ENCODE measurements at regions not wholly inside any gene's neighbourhood (a gene's known extent, or its start where the extent isn't known, plus 50 kb on each side); places are given as distances from the start of the nearest gene placed in this dataset.
"Not testable (repeated sequence)": the region's sequence is repeated elsewhere in the genome, so short reads cannot be mapped to it uniquely, and the experiment has no call there.

GRCh38 chr5:153237671-153238332, 252.7 kb upstream of the GRIA1 start:
- DNase-seq (ENCODE audit: low read depth in 2 of 2): no peak

GRCh38 chr5:153257381-153257780, 233.1 kb upstream of the GRIA1 start:
- DNase-seq (ENCODE audit: low read depth in 2 of 2): no peak

GRCh38 chr5:153258469-153258868, 232.0 kb upstream of the GRIA1 start:
- DNase-seq (ENCODE audit: low read depth in 2 of 2): no peak

GRCh38 chr5:153267506-153267905, 223.0 kb upstream of the GRIA1 start:
- no peak for DNase-seq (ENCODE audit: low read depth in 2 of 2)

GRCh38 chr5:153275695-153276094, 214.8 kb upstream of the GRIA1 start:
- no peak for DNase-seq (ENCODE audit: low read depth in 2 of 2)

- DNase-seq (ENCODE audit: low read depth in 2 of 2): no peak
Observed at GRCh38 chr5:153276151-153276550, 214.3 kb upstream of the GRIA1 start.

GRCh38 chr5:153296251-153296844, 194.1 kb upstream of the GRIA1 start:
- DNase-seq (ENCODE audit: low read depth in 2 of 2): not testable (repeated sequence)

- no peak for DNase-seq (ENCODE audit: low read depth in 2 of 2)
Observed at GRCh38 chr5:153299891-153300290, 190.6 kb upstream of the GRIA1 start.

GRCh38 chr5:153308282-153308681, 182.2 kb upstream of the GRIA1 start:
- no peak for DNase-seq (ENCODE audit: low read depth in 2 of 2)

- no peak for DNase-seq (ENCODE audit: low read depth in 2 of 2)
Observed at GRCh38 chr5:153318556-153318955, 171.9 kb upstream of the GRIA1 start.

GRCh38 chr5:153321478-153321877, 169.0 kb upstream of the GRIA1 start:
- no peak for DNase-seq (ENCODE audit: low read depth in 2 of 2)

GRCh38 chr5:153340139-153340538, 150.3 kb upstream of the GRIA1 start:
- no peak for DNase-seq (ENCODE audit: low read depth in 2 of 2)

- DNase-seq (ENCODE audit: low read depth in 2 of 2): no peak
Observed at GRCh38 chr5:153340738-153341137, 149.7 kb upstream of the GRIA1 start.

GRCh38 chr5:153342487-153342886, 148.0 kb upstream of the GRIA1 start:
- DNase-seq (ENCODE audit: low read depth in 2 of 2): no peak

- DNase-seq (ENCODE audit: low read depth in 2 of 2): no peak
Observed at GRCh38 chr5:153347611-153348010, 142.9 kb upstream of the GRIA1 start.

GRCh38 chr5:153350175-153350883, 140.1 kb upstream of the GRIA1 start:
- no peak for DNase-seq (ENCODE audit: low read depth in 2 of 2)

GRCh38 chr5:153352685-153353219, 137.7 kb upstream of the GRIA1 start:
- DNase-seq (ENCODE audit: low read depth in 2 of 2): peak in 1 of 2 experiments; percentile 1

GRCh38 chr5:153357493-153358112, 132.9 kb upstream of the GRIA1 start:
- no peak for DNase-seq (ENCODE audit: low read depth in 2 of 2)

GRCh38 chr5:153358315-153358976, 132.0 kb upstream of the GRIA1 start:
- no peak for DNase-seq (ENCODE audit: low read depth in 2 of 2)

- DNase-seq (ENCODE audit: low read depth in 2 of 2): no peak
Observed at GRCh38 chr5:153360860-153361259, 129.6 kb upstream of the GRIA1 start.

- DNase-seq (ENCODE audit: low read depth in 2 of 2): no peak
Observed at GRCh38 chr5:153361735-153362409, 128.6 kb upstream of the GRIA1 start.

Measured in stimulated activated CD4-positive, alpha-beta T cell treated with anti-CD3 and anti-CD28 coated beads, Interleukin-12 subunit alpha, Interleukin-12 subunit beta, amount 100 ng/mL, for 24 hours (primary cell).